ENCODE measurements at regions not wholly inside any gene's neighbourhood (a gene's known extent, or its start where the extent isn't known, plus 50 kb on each side); places are given as distances from the start of the nearest gene placed in this dataset.
A peak's percentile ranks its signal among the peaks of the same experiment; 100 is the strongest.

DNA sequence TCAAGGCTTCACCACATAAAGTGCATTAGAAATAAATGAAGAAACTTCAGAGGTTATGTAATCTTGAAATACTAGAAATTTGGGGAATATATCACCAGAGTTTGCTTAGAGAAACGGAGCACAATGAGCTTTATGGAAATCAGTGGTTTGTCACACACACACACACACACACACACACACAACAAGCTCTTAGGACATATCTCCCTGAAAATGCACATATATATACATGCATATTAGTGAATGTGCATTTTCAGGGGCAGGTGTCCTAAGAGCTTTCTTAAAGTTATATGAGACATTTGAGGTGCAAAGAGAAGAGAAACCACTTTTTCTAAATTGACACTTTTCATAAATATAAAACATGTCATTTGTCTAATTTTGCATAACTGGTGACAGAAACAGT lies 93.7 kb upstream of the CARD18 start:
- no peak for DNase-seq (ENCODE audit: low spot score)

DNA sequence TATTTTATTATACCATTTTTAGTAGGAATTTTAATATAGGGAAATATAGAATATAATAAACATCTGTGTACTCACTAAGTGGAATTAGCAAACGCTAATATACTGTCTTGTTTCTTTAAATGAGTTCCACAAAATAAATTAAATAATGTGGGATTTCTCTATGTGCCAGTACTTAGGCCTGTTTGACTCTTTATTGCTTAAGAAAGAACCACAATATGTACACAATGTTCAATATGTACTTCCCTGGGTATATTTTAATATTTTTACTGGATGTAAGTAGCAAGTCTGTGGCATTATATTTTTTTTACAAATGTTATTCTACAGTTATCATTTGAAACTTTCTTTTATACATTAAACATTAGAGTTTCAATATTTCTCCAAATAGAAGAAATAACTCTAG lies 92.5 kb upstream of the CARD18 start:
- DNase-seq (ENCODE audit: low spot score): no peak

DNA sequence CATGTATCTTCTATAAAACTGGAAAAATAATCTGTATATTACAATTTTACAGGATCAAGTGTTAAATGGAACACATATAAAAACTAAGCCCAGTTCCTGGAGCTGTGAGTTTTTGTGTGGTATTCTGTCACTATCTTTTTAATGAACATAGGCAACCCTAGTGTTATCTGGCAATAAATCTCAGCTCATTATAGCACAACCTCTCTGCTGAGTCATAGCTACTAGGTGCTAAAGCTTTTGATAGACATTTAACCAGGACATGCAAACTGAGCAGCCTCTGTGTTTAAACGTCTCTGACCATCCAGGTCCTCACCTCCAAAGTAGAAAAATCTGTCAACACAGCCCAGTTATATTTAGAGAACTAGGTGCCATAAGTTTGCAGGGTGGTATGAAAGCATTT lies 91.0 kb upstream of the CARD18 start:
- DNase-seq (ENCODE audit: low spot score): no peak

DNA sequence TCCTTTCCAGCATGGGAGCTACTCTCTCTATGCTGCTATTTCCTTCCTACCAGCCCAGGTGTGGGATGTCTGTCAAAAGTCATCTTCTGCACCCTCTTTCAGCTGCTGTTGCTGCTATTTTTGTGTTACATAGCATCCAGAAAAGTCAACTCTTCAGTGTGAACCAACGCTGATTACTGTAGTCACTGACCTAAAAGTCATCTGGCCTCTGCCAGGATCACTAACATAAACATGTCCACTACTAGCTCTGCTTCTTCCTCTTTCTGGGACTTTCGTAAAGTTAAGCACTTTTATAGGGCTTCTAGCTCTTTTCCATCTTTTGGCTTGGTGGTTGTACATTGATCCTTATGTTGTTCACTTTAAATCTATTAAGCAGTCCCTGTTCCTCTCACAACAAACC lies 90.2 kb upstream of the CARD18 start:
- no peak for DNase-seq (ENCODE audit: low spot score)

DNA sequence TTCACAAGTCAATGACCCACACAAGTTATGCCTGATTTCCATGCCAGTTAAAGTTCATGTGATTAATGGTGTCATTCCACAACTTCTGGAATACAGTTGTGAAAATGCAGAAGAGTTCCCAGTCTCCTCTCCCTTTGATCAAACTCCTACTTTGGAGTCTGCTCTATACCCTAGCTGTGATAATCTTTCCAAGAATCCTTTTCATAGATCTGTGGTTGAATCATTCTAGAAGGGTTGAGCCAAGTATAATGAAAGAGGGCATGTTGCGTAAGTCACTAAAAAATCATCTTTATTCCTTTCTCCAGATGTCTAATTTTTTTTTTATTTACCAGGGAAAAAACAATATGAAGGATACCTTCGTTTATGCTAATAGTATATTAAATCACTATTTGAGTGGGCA lies 89.7 kb upstream of the CARD18 start:
- DNase-seq (ENCODE audit: low spot score): peak; percentile 65

DNA sequence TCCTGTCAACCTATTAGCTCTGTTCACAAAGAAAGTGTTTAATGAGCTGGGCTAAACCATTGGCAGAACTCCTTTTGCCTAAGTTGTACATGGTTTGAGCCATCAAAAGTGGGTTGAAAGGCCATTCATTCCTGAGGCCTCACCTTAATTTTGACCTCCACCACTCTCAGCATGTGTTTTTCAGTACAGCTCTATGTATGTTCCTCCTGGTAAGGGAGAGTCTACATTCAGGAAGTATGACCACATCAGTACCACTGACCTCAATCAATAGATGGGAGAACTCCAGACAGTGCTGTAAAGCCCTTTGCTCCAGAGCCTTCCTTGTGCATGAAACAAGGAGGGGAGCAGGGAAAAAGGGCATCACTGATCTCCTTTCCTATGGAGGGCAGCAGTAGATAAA lies 87.8 kb upstream of the CARD18 start:
- DNase-seq (ENCODE audit: low spot score): no peak

DNA sequence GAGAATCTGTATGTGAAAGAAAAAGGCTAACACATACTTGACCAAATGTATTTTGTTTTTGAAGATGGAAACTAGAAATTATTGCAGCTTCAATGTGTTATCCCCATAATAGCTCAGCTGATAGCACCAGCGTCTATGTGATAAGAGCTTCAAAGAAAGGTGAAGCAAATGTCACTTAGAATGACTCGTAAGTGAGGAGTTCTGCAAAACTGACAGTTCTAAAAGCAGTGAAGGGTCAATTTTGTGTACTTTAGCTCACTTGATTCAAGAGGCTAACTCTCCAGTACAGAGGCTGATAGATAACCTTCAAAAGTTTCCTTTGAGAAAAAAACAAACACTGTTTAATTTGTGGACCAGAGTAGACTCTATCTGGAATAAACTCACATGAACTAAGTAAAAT lies 87.2 kb upstream of the CARD18 start:
- DNase-seq (ENCODE audit: low spot score): no peak

DNA sequence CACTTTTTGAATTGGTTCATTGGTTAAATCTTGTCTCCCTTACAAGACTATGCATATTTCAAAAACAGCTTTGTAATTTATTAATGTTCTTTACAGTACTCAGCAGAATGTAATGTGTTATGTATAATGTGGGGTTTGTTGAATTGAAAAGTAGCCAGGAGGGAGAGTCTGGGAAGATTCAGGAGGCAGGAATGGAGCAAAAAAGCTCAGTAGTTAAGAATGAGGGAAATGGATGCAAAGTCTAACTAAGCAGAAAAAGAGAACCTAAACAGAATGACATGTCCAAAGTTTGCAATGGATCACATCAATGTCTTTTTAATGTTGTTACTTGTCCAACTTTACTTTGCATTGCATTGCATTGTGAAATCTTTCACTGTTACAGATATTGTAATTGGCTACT lies 86.5 kb upstream of the CARD18 start:
- DNase-seq (ENCODE audit: low spot score): no peak

DNA sequence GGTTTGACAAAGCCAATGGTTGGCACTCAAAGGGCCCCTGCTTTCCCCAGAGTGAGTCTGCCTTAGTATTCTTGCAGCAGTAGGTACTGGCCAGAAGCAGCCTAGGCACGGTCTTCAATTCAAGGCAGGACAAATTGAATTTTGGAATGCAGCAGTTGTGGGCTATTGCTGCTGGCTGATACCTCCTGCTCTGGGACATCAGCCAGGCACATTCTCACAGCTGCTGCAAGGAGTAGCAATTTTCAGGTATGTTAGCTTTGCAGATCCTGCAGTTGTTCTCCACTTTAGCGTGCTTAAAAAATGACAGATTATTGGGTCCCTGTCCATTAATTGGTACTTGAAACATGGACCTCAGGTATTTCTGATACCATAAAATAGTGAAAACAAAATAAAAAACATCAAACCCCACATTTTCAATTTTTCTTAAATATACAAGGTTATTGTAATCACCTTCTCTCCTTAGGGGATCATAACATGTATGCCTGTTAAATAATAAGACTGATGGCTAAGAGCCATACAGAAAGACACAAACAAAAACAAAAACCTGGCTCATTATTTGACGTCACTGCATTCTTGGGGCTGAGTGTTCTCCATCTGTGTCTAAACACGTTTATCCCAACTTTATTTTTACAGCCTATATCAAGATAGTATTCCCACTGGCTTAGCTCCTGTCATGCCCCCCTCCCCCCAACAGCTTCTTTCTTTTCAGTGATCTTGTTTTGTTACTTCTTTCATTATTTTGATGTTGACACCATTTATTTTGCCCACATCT lies 85.1 kb upstream of the CARD18 start:
- DNase-seq (ENCODE audit: low spot score): peak; percentile 10

DNA sequence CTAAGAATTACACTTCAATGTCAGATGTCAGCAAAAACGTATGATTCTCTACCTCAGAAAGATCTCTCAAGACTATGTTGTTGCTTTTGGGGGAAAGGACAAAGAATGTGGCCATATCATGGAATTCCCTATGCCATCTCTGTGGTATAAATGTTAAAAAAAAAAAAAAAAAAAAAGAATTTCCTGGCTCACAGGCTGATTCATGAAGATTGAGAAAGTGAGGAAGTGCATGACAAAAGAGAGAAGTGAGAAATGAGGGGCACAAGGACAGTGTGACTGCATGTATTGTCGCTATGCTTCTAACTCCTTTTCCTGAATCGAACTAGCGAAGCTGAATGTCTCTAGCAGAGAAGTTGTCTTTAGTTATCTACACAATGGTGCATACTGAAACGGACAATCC lies 80.6 kb upstream of the CARD18 start:
- no peak for DNase-seq (ENCODE audit: low spot score)

DNA sequence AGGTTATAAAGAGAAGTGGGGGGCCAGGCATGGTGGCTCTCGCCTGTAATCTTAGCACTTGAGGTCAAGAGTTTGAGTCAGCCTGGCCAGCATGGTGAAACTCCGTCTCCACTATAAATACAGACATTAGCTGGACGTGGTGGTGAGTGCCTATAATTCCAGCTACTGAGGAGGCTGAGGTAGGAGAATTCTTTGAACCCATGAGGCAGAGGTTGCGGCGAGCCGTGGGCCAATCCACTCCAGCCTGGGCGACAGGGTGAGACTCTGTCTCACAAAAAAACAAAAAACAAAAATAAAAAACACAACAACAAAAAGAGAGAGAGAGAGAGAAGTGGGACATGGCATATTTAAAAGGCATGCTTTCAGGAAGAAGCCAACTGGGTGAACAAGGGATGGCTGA lies 80.1 kb upstream of the CARD18 start:
- DNase-seq (ENCODE audit: low spot score): no peak

DNA sequence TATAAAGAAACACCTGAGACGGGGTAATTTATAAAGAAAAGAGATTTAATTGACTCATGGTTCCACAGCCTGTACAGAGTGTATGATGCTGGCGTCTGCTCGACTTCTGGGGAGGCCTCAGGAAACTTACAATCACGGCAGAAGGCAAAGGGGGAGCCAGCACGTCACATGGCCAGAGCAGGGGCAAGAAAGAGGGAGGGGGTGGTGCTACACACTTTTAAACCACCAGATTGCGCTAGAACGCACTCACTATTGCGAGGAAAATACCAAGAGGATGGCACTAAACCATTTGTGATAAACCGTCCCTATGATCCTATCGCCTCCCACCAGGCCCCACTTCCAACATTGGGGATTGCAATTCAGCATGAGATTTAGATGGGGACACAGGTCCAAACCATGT lies 79.7 kb upstream of the CARD18 start:
- no peak for DNase-seq (ENCODE audit: low spot score)

DNA sequence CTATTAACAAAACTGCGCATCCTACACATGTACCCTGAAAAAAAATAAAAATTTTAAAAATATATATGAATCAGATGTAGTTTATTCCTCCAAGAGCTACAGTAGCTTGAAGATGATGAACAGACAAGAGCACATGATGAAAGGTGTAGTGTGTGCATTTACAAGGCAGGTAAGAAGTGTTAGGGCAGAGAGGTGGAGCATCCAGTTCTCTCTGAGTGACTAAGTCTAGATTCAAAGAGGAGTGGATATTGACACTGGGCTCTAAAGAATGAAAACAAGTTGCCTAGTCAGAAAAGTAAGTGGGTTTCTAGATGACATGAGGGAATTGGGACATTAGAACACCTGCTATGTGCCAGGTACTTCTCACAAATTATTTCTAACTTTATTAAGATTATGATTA lies 76.0 kb upstream of the CARD18 start:
- no peak for DNase-seq (ENCODE audit: low spot score)

DNA sequence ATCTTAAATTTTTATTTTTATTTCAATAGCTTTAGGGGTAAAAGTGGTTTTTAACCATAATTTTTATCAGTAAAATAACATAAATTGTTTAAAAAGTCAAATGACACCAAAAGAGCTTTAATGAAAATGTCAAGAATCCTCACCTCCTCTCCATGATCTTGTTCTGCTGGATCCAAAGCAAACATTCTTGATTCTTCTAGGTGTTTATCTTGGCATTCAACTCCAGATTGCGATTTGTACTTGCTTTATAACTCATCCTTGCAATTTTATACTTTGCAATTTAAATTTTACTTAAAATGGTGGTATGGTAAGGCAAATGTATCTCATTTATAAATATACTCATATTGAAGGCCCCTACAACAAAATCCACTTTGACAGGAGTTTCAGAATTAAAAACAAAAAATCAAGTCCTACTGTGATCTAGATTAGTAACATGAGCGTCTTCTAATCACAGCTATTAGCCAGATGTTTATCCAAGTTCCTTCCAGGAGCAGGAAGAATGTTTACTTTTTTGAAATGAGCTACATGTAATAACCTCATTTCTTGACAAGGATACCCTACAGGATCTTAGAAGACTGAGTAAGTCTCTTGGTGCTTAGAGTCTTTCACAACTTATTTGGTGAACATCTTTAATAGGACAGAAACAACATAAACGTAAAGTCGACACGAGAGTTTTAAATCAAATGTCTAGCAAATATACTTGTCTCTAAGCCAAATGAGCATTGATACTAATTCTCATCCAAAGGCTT lies 72.4 kb upstream of the CARD18 start:
- no peak for DNase-seq (ENCODE audit: low spot score)

DNA sequence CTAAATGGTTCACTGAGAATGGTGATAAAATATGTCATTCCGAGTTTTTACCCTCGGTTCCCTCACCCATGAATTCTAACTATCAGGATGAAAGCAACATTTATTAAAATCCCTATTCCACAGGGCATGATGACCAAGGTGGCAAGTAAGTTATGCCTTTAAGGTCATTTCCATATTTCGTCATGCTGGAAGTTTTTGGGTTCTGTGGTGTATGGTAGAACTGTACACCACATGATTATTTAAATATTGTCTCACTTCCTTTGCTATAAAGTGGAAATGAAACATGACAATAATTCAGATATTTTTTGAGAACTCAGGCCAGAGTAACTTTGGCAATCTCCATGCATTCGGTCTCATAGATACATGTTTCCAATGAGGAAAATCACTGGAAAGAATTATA lies 68.5 kb upstream of the CARD18 start:
- DNase-seq (ENCODE audit: low spot score): no peak

DNA sequence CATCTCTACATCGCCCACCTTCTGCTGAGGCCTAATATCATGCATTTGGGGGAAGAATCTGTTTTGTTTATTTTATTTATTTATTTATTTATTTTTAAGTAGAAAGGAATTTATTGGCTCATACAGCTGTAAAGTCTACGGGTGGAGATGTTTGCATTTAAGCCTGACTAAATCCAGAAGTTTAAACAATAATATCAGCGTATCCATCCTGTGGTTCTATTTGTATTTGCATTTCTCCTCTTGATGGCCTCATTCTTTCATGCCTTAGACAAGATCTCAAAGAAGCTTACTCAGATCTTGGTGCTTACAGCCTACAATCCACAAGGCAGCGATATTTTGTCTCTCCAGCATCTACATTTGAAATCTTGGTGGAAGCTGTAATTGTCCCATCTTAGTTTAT lies 67.1 kb upstream of the CARD18 start:
- no peak for DNase-seq (ENCODE audit: low spot score)

DNA sequence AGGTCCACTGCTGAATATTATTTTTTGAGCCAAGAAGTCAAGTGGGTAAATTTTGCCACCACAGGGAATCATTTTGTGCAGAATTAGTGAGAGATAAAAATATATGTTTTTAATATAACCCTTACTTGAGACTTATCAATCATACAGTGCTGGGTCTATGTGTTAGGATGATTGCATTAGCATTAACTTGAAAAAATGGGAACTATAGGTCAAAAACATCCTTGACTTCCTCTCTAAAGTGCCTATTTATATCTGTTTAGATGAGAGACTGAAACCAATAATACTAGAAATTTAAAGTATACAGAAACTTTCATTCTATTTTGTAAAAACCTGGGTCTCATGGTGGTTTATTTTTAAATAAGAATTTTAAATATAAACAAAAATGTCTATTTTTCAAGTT lies 65.1 kb upstream of the CARD18 start:
- DNase-seq (ENCODE audit: low spot score): no peak

DNA sequence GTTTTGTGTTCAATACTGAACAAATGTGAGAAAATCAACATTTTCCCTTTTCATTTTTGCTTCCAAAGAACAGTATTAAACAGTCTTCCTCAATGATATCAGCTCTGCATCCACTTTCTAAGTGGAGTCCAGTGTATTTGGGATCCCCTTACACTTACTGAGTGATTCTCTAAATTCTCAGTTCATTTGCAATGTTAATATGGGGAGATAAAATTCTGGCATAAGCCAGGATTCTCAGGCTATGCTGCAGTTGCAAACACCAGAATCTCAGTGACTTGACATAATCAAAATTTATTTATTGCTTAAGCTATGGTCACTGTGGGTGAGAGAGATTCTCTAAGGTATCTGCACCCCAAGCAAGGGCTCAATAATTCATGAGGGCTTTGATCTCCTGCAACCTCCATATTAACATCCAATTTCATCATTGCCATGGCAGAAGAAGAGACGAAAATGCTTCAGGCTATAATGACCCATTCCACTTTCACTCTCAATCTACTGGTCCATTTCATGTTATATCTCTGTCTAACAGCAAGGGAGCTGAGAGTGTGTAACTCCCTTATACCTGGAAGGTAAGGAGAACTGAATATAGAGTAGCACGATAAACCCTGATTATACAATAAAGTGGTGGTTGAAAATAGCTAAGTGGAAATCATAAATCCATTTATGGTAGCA lies 64.1 kb upstream of the CARD18 start:
- DNase-seq (ENCODE audit: low spot score): no peak

DNA sequence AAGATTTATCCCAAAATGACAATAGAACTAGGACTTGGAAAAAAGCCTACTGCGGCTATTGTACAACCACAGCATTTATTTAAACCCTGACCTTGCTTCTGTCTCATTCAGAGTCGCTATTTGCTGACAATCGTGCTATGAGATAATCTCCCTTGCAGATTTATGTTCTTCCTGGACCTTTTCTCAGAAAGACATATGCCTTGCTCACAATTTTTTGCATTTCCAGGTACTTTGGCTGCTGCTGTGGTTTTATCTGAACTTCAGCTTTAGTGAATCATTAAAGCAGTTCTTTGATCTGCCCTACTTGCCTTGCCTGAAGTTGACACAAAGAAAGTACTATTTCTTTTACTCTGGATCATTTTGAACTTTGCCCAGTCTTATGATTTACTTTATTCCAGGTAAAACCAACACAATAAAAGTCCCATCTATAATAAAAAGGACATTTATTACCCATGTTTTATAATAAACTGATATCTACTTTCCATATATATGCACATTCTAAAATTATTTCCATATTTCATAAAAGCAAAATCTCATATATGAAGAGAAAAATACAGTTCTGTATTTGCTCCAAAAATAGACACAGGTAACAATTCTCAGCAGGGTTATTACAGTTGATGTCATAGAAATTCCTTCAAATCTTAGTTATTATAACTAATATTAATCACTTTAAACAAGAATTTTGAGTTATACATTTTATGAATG lies 63.4 kb upstream of the CARD18 start:
- DNase-seq (ENCODE audit: low spot score): no peak

DNA sequence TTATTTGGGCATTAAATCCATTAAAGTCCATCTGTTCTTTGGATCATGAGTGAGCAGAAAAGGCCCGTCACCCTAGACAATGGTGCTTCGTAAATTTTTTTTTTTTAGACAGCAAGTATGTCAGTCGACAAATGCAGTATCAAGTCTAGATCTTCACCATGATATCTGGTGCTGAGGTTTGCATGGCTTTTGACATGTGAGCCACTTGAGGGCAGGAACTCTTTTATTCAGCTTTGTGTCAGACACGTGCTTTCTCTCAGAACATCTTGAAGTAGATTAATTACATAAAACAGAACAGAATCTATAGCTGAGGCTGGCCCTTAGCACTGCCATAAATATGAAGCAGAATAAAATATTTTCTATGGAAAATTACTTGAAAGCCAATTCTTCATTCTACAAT lies 62.9 kb upstream of the CARD18 start:
- DNase-seq (ENCODE audit: low spot score): no peak

DNA sequence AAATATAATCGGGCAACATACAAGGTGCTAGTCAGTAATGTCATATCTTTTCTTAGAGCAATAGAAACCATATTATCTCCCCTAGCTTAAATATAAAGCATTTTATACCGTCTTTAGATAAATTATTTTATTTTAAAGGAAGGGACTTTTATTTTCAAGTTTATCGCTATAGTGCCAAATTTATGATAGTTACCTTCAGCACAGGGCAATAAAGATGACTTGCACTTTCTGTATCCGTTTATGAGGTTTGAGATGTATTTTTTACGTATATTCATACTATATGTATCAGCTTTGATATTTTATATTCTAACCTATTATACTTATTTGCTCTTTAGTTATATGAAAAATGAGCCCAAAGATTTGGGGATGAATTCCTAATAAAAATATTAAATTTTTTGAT lies 61.6 kb upstream of the CARD18 start:
- no peak for DNase-seq (ENCODE audit: low spot score)

DNA sequence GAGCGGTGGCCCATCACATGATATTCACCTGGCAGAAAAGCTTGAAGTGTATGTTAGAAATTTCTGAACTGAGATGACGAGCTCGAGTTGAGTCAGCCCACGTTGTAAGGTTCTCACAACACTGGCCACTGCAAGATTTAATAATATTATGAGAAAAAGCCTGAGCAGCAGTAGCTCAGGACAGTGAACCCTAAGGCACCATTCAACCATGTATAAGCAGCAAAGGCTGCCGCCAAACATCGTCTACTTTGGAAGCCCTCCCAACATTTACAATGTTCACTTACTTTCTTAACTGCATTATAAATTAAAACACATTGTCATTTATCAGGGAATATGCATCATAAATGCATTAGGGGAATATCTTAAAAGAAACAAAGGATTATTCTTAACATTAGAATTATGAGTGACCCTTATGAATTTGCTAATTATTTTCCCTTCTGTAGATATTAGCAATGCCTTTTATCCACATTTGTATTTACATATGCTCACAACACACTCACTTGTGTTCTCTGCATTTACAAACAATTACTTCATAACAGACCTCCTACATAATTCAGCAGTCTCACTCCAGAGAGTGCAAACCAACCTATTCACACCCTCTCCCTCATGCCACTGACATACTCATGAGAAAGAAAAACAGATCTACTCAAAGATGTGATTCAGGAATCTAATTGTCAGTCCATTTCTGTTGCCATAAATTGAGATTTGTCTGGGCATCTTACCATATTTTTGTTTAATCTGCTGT lies 57.7 kb upstream of the CARD18 start:
- DNase-seq (ENCODE audit: low spot score): no peak
